Right cardiac atrium (tissue), 5 donors: ENCODE measurements at regions not wholly inside any gene's neighbourhood (a gene's known extent, or its start where the extent isn't known, plus 50 kb on each side); places are given as distances from the start of the nearest gene placed in this dataset.
A peak's percentile ranks its signal among the peaks of the same experiment; 100 is the strongest.

Experiments used
- ATAC-seq, 2 donors: fragments of 200-7000 bp; cut with Tn5 transposase; one replicate each; pipeline versions ENCODE4 v1.8.0 to v1.9.1; 2020; ENCODE audit warnings: moderate library complexity in 2 of 2, mild to moderate bottlenecking in 1 of 2
- DNase-seq, 3 donors: peaks; one replicate each; pipeline ENCODE4 v3.0.0-alpha.2; 2020
- H3K27ac ChIP-seq: one replicate; pipeline ENCODE4 v1.5.1; 2013; ENCODE audit warnings: mild to moderate bottlenecking, low read length, control low read depth, moderate library complexity
- H3K27me3 ChIP-seq: one replicate; pipeline ENCODE4 v1.6.1; 2013; ENCODE audit not compliant: control insufficient read depth, insufficient read depth
- H3K4me1 ChIP-seq: one replicate; pipeline ENCODE4 v1.6.1; 2013; ENCODE audit warnings: low read length; ENCODE audit not compliant: control insufficient read depth, insufficient read depth
- H3K4me3 ChIP-seq: one replicate; pipeline ENCODE4 v1.5.1; 2013; ENCODE audit warnings: low read length, control low read depth
- H3K9me3 ChIP-seq: one replicate; pipeline ENCODE4 v1.6.1; 2013; ENCODE audit warnings: low read length; ENCODE audit not compliant: control insufficient read depth
- WGBS: extraction: QIAGEN DNeasy Blood & Tissue Kit; methylation state at CpG from one replicate; pipeline ENCODE4 v1.1.7; 2013; 5-methylcytosine and 5-hydroxymethylcytosine counted together
- intact Hi-C, 4 donors: fragments of 100-400 bp; cut with DNase I; formaldehyde crosslinking; loops; one replicate each; pipeline versions ENCODE4 v1.11.0 to v1.14.0; 2022 to 2023
- donor health status: healthy with polysubstance abuse.
- donor health status: DM: no; HTN: yes; CAD: no.
- donor health status: DM: no; HTN: no; CAD: no.
- donor health status: DM: no; HTN: yes; CAD: no; lungs with severe emphysema.
- donor health status: DM: yes; HTN: yes; CAD: no.

DNA sequence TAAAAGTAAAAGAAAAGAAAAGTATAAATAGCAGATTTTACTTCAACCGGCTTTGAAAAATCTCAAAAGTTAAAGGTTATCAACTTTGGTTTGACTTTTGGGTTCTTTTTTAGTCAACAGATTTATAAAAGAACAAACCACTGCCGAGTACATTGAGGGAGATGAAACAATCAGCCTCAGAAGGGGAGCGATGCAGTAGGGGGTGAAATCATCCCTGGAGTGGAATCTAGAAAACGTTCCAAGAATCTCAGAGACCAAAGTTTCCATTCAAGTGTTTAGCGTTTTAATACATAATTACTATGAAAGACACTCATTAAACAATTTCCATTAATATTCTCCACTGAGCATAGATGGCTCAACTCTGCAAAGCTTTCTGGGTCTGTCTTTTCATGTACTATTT is 745.5 kb downstream of the NR2F2 start:
- no peaks in the 10 kb centered on the region for H3K9me3 ChIP-seq
- intact Hi-C loops = no loop called here
- DNase-seq (no peak), ATAC-seq (no peak)
- 44% methylated on average over 5 of the region's 5 CpGs for WGBS
- no peaks in the 10 kb centered on the region for H3K27me3 ChIP-seq
- H3K4me3 ChIP-seq = no peak overlapping the region
- H3K4me1 ChIP-seq = no peaks in the 10 kb centered on the region
- no peak overlapping the region for H3K27ac ChIP-seq

DNA sequence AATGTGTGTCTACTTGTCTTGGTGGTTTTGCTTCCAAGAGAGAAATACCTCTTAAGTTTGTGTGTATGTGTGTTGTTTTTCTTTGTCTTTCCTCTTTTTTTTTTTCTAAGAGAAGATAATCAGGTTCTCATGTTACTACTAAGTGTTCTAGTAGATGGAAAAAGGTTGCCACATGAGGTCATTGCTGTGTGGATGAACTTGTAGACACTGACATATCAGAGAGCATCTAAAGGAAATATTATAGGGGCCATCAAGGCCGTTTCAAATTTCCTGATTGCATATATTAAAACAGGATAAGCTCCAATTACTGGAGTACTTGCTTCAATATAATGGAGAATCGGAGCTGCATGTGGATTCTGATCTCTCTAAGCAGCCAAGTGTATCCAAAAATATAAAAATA is 747.5 kb downstream of the NR2F2 start:
- H3K4me1 ChIP-seq = no peaks in the 10 kb centered on the region

DNA sequence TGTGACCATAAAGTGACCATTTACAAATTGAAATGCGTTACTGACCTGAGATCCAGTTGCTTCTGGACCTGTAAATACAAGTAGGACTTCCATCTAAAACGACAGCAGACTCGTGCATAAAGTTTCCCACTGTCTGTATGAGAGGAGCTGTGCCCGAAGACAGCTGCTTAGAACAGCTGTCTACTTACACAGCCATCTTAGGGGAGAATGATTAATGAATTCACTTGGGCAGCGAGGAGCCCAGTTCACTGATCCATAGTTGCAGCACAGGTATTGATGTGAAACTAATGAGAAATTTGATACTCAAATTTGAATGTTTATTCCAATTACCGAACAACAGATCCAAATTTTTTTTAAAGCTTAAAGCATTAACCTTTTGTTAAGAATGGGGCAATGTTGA is 748.1 kb downstream of the NR2F2 start:
- no peak for ATAC-seq
- H3K4me3 ChIP-seq = no peak overlapping the region
- 57% methylated on average over 6 of the region's 6 CpGs for WGBS
- H3K9me3 ChIP-seq = no peaks in the 10 kb centered on the region
- H3K27me3 ChIP-seq = no peaks in the 10 kb centered on the region
- H3K27ac ChIP-seq = no peak overlapping the region
- DNase-seq = no peak
- intact Hi-C loops = no loop called here
- H3K4me1 ChIP-seq = no peaks in the 10 kb centered on the region

More for the DNA sequence above, 747.5 kb downstream of the NR2F2 start:
- Histone ChIP-seq H3K4me3 (no peak overlapping the region), H3K27me3 (no peaks in the 10 kb centered on the region), H3K27ac (no peak overlapping the region), H3K9me3 (no peaks in the 10 kb centered on the region)
- 56% methylated on average over 2 of the region's 2 CpGs for WGBS
- ATAC-seq = no peak
- DNase-seq = no peak
- intact Hi-C loops = no loop called here

DNA sequence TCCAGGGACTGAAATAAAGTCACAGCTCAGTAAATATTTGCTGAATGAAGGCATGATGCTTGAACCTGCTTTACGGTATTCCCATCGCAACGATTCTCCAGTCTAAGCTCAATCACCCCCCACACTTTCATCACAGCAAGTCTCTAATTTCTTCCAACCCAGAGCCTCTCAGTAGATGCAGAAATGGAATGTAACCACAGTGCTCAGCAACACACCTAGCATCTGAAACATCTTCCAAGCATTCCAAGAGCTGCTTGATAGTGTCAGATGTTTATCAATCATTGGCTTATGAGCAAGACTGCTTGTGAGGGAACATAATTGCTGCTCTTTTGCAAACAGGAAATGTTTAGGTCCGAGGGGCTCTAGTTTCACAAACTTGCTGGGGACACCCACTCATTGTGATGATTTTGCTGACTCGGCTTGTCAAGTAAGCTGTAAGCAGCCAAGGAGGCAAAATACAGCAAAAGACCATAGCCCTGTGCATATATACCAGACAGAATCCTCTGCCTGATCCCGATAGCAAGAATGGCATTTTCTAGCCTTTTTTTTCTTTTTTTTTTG is 751.2 kb downstream of the NR2F2 start:
- no peak for ATAC-seq
- intact Hi-C loops = no loop called here
- Histone ChIP-seq H3K9me3 (no peaks in the 10 kb centered on the region), H3K27me3 (no peaks in the 10 kb centered on the region), H3K4me3 (no peak overlapping the region), H3K27ac (no peak overlapping the region), H3K4me1 (no peaks in the 10 kb centered on the region)
- DNase-seq = no peak
- WGBS = 67% methylated on average over 6 of the region's 6 CpGs

DNA sequence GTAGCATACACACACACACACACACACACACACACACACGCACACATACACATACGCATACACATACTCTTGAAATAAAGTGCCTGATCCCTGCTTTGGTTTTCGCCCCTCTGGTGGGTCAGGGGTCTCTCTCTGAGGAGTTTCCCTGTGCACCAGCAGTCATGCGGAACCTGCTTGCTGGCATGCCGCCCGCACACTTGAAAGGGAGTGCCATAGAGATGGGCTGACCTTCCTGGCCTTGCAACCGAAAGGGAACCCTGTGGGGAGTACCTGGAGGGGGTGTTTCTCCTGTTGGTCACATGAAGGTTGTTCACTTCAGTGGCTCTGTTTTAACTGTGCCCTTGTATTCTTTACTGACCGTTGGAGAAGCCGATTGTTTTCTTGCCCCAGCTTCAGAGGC is 752.3 kb downstream of the NR2F2 start:
- DNase-seq (peak in 1 of 3 donors; percentile 28), ATAC-seq (no peak)
- H3K27me3 ChIP-seq = no peaks in the 10 kb centered on the region
- no peaks in the 10 kb centered on the region for H3K4me1 ChIP-seq
- no peak overlapping the region for H3K27ac ChIP-seq
- no peak overlapping the region for H3K4me3 ChIP-seq
- no peaks in the 10 kb centered on the region for H3K9me3 ChIP-seq
- intact Hi-C loops = no loop called here
- 77% methylated on average over 9 of the region's 9 CpGs for WGBS

DNA sequence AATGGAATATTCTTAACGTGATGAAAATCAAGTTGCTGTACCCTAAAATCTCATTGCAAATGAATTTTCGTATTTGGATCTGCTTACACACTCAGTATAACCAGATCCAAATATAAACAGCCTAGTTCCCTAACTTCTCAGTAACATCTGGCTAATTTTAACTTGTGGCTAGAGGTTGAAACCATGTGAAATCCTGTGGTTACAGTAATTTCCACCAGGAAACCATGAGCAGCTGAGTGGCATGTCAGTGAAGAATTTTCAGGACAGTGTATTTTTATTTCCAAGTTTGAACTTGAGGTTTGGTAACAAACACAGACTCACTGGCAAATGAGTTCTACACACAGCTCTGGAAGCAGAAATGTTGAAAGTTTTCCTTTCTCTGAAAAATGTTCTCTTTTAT is 754.1 kb downstream of the NR2F2 start:
- Histone ChIP-seq H3K4me1 (no peaks in the 10 kb centered on the region), H3K27me3 (no peaks in the 10 kb centered on the region), H3K9me3 (no peaks in the 10 kb centered on the region), H3K4me3 (no peak overlapping the region), H3K27ac (no peak overlapping the region)
- no peak for ATAC-seq
- DNase-seq = no peak
- WGBS = 58% methylated on average over 2 of the region's 2 CpGs
- intact Hi-C loops = no loop called here

DNA sequence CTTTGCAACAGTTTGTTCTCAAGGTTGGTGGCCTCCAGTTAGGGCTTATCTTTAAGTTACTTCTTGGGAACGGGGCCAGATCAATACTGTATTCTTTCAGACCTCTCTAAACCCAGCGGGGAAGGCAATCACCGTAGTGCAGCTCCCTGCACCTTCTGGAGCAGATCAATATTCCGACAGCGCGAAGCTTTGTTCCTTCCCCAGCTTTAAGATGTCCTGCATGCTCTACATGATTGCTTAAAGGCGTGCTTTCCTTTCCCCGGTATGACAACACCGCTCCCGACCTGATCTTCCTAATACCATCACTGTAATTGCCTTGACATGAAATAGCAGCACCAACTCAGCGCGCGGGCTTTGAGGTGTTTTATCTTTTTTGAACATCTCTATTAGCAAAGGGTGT is 755.2 kb downstream of the NR2F2 start:
- H3K4me1 ChIP-seq = no peaks in the 10 kb centered on the region
- no peaks in the 10 kb centered on the region for H3K27me3 ChIP-seq
- no peaks in the 10 kb centered on the region for H3K9me3 ChIP-seq
- intact Hi-C loops = no loop called here
- 56% methylated on average over 13 of the region's 13 CpGs for WGBS
- H3K27ac ChIP-seq = no peak overlapping the region
- no peak overlapping the region for H3K4me3 ChIP-seq
- ATAC-seq (no peak), DNase-seq (no peak)

DNA sequence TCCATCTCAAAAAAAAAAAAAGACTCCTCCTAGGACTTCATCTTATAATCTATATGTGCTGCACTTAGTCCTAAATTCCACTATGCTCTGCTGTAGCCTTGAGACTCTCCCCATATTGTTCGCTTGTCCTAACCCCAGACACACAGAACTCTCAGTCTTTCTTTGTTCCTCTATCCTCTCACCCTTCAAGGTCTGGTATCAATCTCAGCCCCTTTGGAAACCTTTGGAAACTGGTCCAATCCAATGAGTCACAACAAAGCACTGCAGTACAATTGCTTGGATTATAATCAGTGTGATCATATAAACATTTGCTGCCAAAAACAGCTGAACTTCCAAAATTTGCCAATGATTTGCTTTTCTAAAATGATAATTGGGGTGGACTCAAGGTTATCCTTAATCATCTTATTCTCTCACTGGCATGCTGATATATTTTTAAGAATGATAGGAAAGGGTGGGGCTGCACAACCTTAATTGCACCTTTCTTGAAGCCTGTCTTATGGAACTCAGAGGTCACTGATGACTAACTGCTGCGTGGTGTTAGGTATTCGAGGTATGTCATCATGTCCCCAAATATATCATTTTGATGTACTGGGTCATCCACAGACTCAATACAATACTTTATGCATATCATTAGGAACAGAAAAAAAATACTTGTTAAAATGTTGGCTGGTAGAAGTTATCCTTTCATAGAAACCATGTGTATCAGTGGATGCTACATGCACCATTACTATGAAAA is 756.7 kb downstream of the NR2F2 start:
- 72% methylated on average over 3 of the region's 3 CpGs for WGBS

DNA sequence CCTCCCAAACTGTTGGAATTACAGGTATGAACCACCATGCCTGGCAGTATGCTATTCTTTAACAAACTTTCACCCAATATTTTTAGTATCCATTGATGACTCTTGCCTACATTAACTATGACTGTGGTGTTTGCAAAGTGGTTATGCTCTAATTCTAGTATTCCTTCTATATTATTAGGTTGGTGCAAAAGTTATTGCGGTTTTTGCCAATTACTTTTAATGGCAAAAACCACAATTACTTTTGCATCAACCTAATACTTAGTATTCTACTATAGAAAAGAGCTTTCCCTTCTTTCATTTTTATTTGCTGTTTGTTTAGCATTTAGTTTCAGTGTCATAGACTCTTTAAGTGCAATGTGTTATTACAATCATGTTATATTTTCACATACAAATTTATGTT is 760.6 kb downstream of the NR2F2 start:
- DNase-seq (no peak), ATAC-seq (no peak)
- intact Hi-C loops = no loop called here
- Histone ChIP-seq H3K4me3 (no peak overlapping the region), H3K27me3 (no peaks in the 10 kb centered on the region), H3K27ac (no peak overlapping the region), H3K4me1 (no peaks in the 10 kb centered on the region), H3K9me3 (no peaks in the 10 kb centered on the region)
- WGBS = 91% methylated on average over 1 of the region's 1 CpG

More for the DNA sequence above, 756.7 kb downstream of the NR2F2 start:
- Histone ChIP-seq H3K27ac (no peak overlapping the region), H3K4me1 (no peaks in the 10 kb centered on the region), H3K9me3 (no peaks in the 10 kb centered on the region), H3K4me3 (no peak overlapping the region), H3K27me3 (no peaks in the 10 kb centered on the region)
- DNase-seq (no peak), ATAC-seq (no peak)
- intact Hi-C loops = no loop called here

DNA sequence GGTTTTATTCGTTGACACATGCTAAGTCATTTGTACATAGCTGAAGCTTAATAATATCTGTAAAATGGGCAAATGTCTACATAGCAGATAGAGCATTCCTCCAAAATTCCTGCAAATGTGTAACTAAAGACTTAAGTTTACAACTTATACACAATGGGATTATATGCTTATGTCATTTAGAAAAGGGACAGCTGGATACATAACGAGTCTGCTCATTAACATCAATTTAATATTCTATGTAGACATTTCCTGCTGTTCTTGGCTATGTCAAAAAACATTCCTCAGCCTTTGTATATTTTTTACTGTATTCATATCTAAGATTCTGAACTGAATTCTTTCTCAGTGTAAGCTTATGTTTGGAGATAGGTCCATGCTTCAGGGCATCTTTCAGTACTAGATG is 762.2 kb downstream of the NR2F2 start:
- H3K4me3 ChIP-seq = no peak overlapping the region
- no peaks in the 10 kb centered on the region for H3K9me3 ChIP-seq
- ATAC-seq = no peak
- H3K27me3 ChIP-seq = no peaks in the 10 kb centered on the region
- DNase-seq = no peak
- H3K27ac ChIP-seq = no peak overlapping the region
- intact Hi-C loops = no loop called here
- no peaks in the 10 kb centered on the region for H3K4me1 ChIP-seq
- 60% methylated on average over 2 of the region's 2 CpGs for WGBS

DNA sequence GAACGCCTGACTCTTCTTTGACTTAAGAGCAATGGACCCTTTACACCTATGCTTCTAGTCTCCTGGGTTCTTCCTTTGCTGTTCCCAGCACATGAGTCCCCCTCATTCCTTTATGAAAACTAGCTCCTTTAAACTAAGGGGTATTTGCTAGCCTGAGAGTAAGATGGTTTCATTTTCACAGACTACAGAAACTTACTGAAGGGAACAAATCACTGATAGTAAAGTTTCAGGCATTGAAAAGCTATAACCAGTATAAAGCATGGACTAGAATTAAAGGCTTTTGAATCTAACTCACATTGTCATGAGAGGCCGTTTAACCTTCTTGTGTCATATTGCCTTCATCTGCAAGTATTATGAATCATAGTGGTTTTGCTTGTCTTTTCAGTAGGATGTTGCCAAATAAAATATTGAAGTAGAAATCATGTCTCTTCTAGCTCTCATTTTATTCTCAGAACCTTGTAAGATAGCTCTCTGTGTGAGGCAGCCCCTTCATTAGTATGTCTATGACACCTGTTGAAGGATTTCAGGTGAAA is 765.9 kb downstream of the NR2F2 start:
- no peak overlapping the region for H3K27ac ChIP-seq
- DNase-seq (no peak), ATAC-seq (no peak)
- H3K4me1 ChIP-seq = no peaks in the 10 kb centered on the region
- no peak overlapping the region for H3K4me3 ChIP-seq
- no peaks in the 10 kb centered on the region for H3K9me3 ChIP-seq
- H3K27me3 ChIP-seq = no peaks in the 10 kb centered on the region
- intact Hi-C loops = no loop called here
- 48% methylated on average over 2 of the region's 2 CpGs for WGBS
